Muscle of back (tissue), 3 donors: ENCODE measurements at regions not wholly inside any gene's neighbourhood (a gene's known extent, or its start where the extent isn't known, plus 50 kb on each side); places are given as distances from the start of the nearest gene placed in this dataset.

Experiments
- DNase-seq, 3 donors: peaks; one replicate each; pipeline versions ENCODE4 v3.0.0 to v3.0.0-alpha.2; 2013

DNA sequence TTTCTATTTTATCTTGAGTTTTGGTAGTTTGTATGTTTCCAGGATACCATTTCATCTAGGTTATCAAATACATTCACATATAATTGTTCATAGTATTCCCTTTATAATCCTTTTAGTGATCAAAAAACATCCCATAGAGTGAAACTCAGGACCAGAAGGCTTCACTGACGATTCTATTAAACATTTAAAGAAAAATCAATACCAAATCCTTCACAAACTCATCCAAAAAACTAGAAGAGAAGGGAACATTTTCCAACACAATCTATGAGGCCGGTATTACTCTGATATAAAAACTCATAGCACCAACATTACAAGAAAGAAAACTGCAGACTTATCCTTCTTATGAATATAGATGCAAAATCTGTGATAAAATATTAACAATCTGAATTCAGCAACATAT, 203.4 kb downstream of the ANKRD50 start:
- no peak for DNase-seq

DNA sequence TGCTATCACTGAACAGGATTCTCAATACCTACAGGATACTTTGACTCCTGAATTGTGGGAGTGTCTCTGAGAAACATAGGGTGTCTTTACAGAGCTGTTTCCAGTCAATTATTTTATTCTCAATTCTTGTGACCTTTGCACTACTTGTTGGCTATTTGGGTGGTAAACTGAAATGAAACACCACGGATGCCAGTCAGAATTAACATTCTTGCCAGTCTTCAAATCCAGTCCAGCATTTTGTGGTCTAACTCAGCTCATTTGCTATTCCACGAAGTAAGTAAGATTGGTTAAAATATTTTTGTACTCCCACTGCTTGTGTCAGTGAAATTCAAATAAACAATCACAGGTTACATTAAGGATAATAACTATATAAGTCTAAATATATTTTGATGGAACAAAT, 197.9 kb downstream of the ANKRD50 start:
- no peak for DNase-seq

DNA sequence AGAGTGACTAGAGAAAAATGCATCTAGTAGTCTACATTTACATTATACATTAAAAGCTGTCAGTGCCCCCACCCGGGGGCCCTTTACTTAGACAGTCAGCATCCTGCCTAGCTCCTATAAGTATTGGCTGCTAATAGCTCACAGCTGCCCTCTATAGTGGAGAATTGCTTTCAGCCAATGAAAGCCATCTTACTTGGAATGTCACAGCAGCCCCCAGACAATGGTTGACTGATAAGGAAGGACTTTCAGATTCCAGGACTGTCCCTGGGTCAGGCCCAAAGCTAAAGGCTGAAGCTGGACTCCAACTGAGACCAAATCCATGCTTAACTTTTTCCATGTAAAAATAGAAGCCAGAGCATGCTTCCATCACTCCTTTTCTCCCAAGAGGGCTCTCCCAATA, 196.9 kb downstream of the ANKRD50 start:
- no peak for DNase-seq

DNA sequence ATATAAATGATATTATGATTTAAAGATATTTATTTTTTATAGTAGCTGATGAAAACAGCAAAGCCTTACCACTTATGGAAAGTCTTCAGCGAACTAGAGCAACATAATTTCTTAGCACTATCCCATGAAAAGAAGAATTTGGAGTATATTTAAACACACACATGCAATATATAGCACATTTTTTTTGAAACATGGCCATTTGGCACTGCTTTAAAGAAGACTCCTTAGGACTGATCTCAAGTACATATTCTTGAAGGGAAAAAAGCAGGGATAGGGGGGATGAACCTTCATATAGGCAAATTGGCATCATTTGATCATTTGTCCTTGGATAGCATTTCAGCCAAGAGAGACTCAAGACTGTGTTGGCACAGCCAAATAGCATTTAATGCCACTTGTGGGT, 193.3 kb downstream of the ANKRD50 start:
- DNase-seq = peak in 2 of 3 donors; percentile 3 to 22

DNA sequence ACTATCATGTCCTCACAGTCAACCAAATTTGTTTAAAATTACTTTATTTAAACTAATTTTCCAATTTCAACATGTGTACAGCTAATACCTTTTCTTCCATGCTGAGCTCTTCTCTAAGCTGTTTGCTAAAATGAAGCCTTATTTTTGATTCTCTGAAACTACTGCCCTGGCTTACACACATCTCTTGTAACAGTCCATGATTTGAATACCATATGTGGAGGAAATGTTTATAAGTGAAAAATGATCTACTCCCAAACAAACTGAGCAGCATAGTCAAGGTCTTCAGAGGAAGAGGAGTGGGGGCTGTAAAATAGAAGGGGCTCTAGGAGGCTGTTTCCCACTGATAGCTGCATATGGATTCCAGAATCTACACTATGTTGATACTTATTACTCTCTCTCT, 188.7 kb downstream of the ANKRD50 start:
- DNase-seq = peak in 1 of 3 donors; percentile 15

DNA sequence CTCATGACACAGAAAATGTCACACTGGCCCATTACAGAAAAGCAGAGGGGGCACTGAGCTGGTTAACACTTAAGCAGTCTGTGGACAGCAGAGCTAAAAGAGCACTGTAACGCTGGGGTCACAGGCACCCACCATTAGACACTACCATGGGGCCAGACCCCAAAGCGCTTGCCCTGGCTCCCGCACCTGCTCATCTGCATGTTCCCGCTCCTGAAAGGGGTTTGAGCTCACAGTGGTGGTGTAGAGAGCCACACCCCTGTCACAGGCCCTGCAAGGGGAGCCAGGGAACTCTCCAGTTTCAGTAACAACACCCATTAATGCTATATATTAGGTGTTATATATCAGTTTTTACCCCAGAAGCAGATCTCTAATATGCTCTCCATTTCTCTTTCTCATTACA, 187.0 kb downstream of the ANKRD50 start:
- no peak for DNase-seq

DNA sequence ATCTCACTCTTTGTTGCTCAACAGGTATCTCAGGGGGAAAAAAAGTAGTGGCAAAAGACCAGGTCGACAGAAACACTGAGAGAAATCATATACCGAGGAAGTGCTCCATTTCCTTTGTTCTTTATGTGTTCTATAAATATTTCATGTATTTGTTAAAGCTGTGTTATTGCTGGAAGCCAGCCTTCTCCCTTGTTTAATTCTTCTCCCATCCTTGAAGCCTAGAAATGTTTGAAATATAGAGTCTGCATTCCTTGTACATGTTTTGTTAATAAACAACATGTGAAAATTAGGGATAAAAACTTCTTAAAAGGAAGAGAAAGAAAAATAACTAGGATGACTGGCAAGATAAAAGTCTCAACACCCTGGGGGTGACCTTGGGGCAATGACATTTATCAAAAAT, 186.2 kb downstream of the ANKRD50 start:
- peak in 1 of 3 donors; percentile 21 for DNase-seq

DNA sequence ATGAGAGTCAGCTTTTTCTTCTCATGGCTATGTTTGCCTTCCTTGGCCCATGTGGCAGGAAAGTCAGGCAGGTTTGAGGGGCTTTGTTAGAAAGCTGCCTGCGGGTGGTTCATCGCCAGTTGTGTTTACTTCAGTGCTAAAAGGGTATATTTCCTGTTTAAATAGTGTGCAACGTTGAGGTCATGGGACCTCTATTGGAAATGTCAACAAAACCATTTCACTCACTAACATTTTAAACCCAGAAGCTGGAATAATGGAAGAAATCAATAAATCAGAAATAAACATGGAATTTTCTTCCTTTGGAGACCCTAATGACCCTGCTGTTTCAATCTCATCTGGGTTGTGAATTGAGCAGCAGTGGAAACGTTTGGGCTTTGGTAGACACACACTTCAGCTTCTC, 185.8 kb downstream of the ANKRD50 start:
- DNase-seq = no peak

DNA sequence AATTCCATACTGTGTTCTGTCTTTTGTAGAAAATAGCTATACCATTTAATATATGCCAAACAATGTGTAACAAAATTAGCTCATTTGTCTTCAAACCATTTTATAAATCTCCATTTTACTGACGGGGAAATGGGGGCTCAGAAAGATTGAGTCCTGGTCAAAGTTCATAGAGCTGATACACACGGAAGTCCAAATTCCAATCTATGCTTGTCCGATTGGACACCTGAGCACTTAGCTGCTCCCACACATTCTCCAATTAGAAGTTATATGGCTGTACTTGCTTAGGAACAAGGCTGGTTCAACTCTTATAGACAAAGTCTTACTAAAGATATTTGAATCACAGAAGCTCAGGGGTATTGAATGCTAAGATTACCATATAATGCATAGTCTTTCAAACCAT, 185.2 kb downstream of the ANKRD50 start:
- no peak for DNase-seq

DNA sequence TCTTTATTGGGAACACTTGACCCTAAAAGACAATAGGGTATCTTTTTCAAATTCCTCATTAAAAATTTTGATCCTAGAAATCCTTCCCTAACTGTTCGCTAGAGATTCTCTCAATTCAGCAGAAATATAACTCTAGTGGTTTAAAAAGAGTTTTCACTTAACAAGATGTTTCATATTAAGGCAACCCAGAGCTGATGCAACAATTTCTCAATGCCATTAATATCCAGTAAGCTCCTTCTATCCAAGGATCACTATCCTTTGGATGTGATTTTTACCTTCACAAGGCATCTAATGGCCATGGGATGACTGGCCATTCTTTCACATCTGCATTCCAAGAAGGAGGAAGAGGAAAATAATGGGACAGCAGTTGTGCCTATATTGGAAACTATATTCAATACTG, 183.4 kb downstream of the ANKRD50 start:
- DNase-seq = no peak

DNA sequence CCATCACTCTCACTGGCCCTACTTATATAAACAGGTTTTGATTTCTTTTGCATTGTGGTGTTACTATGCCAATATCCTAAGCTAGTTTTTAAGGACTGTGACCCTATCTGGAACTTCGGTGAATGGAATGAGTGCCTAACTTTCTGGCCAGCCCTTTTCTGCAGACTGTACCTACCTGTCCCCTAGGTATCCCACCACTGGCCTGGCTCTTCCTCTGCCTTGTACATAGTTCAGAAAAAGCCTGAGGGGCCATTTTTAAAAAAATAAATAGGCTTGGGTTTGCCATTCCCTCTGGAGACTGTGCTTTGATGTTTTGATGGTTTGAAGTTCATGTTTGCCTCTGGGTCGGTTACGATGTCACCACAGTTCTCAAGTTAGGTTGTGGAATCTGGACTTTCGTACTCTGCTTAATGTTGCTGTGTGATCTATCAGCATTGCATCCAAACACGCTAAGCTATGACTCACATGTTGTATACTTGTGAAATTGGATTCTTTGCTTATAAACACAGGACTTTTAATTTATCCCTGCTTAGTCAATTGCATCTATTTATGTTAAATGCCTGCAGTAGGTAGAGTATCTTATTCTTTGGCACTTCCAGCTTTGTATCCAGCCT, 182.0 kb downstream of the ANKRD50 start:
- DNase-seq = no peak

DNA sequence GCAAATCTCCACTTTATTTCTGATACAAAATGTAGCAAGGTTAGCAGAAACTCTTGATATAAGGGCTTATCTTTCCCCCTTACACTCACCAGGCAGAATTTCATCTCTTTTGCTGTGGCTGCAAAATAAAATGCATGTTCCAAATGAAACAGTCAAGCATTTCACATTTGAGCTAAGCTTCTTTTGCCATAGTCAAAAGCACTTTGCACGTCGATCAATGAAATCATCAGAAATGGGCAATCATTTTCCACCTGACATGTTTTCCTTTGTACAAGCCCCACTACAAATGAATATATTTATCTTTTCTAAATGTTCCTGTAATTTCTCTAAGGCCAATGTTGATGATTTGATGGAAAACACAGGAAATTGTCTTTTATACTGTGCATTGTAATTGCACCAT, 178.4 kb downstream of the ANKRD50 start:
- no peak for DNase-seq

DNA sequence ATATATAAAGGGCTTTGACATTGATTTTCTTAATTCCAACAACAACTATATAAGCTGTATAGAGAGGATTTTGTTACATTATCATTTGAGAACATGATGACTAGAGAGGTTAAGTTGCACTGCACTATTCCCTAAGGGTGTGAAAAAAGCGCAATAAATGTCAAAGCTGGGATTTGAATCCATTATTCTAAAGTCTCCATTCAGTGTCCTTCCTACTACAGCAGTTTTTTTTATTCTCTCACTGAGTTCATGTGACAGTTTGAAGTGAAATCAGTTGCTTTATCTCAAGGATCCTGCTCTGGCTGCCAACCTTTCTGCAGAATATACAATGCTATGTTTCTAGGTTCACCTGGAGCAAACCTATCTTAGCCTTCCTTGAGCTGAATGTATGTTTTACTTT, 177.5 kb downstream of the ANKRD50 start:
- no peak for DNase-seq

DNA sequence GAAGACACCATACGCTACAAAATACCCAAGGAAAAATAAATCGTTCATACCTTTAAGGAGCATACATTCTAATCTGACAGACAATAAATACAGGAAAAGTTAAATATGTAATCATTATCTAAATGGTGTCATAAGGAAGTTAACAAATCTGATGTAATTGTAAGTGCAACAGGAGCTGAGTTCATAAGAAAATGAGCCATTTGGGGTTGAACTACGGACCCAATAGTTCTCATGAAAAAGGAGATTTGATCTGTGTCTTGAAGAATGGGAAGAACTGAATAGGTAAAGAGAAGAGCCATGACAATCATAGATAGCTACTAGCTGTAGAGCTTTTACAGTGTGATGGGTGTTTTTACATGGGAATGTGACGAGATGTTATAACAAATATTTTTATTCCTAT, 175.6 kb downstream of the ANKRD50 start:
- DNase-seq = no peak

DNA sequence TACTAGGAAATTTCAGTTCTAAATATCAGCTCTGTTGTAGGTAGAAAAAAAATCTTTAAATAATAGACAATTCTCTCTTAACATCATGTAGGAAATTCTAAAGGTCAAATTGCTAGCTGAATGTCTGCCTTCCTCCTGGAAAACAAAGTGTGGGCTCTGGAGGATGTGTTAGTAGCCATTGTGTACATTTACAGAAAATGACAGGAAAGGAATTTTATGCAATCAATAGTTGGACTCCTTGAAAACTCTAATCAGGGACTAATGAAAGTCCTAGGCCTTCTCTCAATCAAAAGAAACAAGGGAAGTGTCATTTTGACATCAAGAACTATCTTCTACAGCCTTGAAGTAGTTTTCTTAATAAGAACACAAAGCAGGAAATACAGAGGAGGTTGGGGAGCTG, 174.6 kb downstream of the ANKRD50 start:
- DNase-seq = no peak

DNA sequence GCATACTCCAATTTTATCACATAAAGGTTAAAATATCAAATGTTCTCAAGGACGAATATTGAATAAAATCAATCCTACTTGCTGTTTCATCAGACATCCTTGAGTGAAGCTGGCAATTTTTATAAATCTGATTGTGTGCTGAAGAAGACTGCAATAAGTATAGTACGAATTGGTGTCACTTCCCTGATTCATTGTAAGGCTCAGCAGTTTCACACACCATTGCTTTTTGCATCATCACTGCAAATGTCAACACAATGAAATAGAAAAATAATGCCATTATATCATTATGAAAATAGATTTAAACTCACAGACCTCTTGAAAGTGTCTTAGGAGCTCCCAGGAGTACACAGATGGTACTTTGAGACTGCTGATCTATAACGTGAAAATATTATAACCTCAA, 172.5 kb downstream of the ANKRD50 start:
- DNase-seq = no peak

DNA sequence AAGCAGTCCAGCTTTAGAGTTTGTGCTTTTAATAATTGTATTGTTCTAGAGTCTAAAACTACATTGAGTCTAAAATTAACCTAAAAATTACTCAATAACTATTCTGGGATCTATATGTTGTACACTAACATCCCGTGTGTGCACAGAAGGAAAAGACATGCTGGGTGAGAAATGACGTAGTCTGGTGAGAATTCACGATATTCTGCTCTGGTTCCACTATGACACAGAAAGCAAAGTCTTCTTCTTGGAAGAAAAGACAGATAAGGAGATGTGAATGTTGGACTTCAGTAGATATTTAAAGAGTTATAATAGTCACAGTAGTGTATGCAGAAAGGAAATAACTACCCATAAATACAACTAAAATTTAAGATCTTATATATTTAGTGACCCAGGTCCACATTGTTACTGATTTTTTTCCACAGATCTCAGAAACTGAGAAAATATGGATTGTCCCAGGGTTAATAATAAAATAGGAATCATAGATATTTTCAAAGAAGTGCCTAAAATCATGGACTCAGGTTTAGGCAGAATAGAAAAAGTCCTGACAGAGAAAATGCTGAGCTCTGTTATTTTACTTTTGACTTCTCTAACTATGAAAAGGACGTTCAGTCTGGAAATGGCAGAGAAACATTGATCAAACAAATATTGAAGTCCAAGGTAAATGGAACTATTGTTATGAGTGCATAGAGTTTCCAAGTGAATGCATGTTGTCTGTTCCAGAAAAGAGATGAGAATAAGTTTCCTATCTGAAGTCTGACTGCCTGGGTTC, 170.7 kb downstream of the ANKRD50 start:
- DNase-seq = no peak

DNA sequence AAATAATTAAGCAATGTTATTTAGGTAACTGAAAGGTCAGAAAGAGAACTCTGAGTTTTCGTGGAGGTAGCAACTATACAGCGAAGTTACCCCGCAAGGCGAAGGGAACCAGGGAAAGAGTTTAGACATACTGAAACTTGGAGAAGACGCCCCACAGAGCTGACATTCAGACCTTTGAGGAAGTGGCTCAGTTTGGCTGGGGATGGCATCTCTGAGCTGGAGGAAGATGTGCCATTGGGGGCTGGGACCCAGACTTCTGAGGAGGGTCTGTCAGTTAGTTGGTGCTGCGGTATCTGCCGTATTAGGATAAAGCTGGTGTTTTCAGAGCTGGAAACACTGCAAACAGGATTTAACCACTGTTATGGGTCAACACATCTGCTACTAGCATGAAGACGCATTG, 156.6 kb downstream of the ANKRD50 start:
- DNase-seq = no peak

DNA sequence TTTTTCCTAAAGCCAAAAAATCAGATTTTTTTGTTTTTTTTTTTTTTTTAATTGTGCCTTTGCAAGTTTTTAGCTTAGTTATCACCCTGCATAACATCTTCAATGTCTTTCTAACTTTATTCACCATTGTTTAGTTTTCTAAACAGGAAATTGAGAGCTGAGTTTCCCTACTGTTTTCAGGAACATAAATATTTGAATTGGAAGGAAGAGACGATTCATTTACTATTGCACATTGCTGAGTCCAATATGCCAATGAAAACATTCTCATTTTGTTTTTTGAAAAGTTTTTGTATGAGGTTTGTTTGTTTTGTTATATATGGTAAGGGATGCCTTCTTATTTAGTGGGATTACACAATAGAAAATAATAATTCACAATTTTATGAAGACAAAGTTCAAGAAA, 148.4 kb downstream of the ANKRD50 start:
- DNase-seq = no peak

DNA sequence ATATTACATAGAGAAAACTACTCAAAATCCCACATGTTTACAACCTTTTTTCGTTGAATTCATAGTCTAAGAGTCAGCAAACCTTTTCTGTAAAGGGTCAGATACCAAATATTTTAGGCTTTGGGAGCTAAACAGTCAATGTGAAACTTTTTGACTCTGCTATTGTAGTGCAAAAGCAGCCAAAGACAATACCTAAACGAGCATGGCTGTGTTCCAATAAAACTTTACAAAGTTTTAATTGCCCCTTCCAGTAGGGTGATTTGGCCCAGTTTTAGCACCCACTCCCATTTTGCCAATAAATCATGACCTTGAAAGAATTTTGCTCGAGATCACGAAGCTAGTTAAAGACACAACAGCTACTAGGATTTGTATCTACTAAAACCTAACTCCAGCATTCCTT, 147.2 kb downstream of the ANKRD50 start:
- no peak for DNase-seq

DNA sequence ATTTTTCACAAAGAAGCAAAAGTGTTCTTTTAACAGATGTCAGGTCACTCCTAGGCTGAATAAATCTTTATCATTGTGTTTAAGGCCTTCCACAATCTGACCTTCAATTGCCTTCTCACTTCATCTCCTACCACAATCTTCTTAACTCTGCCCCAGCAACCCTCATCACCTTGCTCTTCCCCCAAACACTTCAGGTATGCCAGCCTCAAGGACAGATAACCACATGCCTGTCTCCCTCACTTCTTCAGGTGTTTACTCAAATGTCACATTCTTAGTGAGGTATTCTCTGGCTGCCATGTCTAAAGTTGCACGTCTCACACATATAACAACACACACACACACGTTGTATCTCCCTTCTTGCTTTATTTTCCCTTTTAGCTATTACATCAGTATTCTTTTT, 146.5 kb downstream of the ANKRD50 start:
- no peak for DNase-seq

DNA sequence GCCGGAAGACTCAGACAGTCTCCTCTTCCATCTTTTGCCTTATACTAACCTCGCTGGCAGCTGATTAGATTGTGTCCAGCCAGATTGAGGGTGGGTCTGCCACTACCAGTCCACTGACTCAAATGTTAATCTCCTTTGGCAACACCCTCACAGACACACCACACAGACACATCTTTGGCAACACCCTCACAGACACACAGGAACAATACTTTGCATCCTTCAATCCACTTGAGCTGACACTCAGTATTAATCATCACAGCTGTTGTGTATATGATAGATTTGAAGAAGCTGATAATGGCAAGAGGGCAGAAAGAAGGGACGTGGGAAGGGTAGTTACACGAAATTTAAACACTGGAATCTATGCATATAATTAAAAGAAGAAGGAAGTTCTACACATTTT, 139.5 kb downstream of the ANKRD50 start:
- no peak for DNase-seq

DNA sequence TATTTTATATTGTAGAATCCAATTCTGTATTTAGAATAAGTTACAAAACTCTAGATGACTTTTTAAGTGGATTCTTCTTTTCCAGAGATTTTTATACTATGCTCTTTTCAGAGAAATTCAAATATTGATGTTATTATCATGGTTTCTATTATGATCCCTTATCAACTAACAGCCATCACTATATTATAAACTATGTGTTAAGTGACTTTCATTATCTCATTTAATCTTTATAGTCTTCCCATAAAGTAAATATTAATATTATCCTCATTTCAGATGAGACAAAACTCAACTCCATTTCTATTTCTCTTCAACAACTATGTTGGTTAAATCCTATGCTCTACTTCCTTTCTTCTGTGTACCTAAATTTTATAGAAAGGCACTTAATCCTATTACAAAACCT, 132.6 kb downstream of the ANKRD50 start:
- no peak for DNase-seq

DNA sequence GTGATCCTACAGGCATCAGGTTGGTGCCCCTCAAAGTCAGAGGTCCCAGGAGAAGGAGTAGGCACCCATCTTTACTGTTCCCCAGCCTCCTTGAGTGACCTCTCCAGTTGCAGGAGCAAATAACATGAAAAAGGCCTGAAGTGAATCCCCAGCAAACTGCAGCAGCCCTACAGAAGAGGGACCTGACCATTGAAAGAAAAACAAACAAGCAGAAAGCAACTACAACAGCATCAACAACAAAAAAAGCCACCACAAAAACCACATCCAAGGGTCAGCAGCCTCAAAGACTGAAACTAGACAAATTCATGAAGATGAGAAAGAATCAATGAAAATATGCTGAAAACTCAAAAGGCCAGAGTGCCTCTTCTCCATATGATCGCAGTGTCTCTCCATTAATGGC, 128.7 kb downstream of the ANKRD50 start:
- DNase-seq = no peak
